Right lung (tissue), 2 donors: ENCODE measurements at regions not wholly inside any gene's neighbourhood (a gene's known extent, or its start where the extent isn't known, plus 50 kb on each side); places are given as distances from the start of the nearest gene placed in this dataset.
A peak's percentile ranks its signal among the peaks of the same experiment; 100 is the strongest.

Source experiments
- DNase-seq, 2 donors: peaks; one replicate each; pipeline ENCODE4 v3.0.0-alpha.2; 2013

- no peak for DNase-seq
Observed at GRCh38 chr3:72401005-72401545, 447.2 kb downstream of the SHQ1 start.

DNA sequence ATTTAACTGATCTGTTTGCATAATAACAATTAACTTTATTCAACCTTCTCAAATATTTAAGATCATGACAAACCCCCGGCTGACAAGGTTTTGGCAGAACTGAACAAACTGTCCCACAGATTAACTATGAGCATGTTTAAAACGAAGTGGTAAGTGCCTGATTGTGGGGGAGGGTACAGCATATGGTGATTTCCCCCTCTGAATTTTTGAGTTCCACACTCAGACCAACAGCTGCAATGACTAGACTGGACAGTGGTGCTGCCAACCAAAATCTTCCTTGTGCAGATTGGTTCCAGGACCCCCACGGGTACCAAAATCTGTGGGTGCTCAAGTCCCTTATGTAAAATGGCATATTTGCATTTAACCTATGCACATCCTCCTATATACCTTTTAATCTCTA is 449.5 kb downstream of the SHQ1 start:
- no peak for DNase-seq

- DNase-seq, result no peak
Observed at GRCh38 chr3:72397586-72397985, 450.7 kb downstream of the SHQ1 start.

DNA sequence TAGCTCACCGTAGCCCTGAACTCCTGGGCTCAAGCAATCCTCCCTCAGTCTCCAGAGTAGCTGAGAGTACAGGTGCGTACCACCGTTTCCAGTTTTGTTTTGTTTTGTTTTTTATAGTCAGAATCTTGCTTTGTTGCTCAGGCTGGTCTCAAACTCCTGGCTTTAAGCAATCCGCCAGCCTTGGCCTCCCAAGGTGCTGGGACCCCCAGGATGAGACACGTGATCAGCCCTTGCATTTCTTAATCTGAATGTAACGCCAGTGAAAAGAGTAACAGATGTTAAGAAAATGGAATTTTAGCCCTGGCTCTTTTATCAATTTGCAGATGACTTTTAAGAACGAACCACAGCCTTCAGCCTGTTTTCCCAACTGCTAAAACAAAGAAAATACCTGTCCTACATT is 451.3 kb downstream of the SHQ1 start:
- DNase-seq, result no peak

DNA sequence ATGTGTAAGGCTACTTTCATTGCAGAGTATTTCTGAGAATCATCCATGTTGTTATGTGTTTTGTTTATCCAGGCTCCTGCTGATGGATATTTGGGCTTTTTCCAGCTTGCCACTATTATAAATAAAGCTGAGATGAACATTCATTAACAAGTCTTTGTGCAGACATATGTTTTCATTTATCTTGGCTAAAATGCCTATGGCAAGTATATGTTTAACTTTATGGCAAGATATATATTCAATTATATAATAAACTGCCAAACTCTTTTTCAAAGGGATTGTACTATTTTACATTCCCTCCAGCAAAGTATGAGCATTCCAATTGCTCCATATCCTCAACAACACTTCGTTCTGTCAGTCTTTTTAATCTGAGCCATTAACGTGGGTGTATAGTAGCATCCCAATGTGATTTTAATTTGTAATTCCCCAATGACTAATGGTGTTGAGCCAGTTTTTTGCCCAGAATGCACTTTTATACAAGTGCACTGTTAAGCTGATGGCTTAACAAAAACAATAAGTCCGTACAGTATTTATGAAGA is 452.4 kb downstream of the SHQ1 start:
- peak; percentile 45 to 53 for DNase-seq

DNA sequence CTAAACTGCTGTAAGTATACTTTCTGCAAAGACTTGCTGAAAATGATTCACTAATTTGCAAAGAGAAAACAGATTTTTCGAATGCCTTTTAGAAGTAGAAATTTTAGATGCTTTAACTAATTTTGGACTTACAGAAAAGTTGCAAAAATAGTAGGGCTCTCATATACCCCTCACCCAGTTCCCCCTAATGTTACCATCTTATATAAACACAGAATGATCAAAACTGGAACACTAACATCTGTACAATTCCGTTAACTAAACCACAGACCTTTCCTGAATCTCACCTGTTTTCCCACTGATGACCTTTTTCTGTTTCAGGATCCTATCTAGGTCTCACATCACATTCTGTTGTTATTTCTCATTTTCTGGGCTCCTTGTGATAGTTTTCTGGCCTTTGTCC is 454.8 kb downstream of the SHQ1 start:
- DNase-seq, result no peak

DNA sequence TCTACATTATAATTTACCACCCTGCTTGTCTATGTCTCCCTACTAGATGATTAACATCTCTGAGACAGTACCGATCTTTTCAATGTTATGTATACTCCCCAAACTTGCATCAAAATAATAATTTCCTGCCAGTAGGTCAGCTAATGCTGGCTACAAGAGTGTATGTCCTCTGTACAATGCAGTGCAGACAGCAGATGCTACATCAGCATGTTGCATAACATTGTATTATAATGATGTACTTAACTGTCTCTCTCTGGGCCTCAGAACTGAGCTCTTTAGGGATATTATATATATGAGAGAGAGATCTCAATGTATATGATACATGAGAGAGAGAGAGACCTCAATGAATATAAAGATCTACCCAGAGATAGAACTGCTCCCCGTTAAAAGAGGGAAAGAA is 456.6 kb downstream of the SHQ1 start:
- no peak for DNase-seq

- no peak for DNase-seq
Observed at GRCh38 chr3:72390841-72391240, 457.4 kb downstream of the SHQ1 start.

DNA sequence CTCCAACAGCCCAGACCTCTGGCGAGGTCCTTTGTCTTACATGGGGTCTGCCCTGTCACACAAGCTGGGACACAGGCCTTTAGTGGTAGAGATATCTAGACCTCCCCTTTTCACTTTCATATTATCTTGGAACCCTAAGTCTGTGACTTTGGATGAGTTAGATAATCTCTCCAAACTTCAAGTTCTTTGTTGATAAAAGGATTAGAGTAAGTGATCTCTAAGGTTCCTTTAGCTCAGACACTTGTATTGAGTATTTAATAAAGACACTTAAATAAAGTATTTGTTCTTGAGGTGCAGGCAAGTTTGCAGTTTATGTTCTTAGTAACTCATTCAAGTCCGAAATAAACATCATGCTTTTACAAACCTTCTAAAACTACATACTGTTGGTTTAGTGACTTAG is 459.6 kb downstream of the SHQ1 start:
- no peak for DNase-seq

- DNase-seq, result no peak
Observed at GRCh38 chr3:72388117-72388516, 460.1 kb downstream of the SHQ1 start.

- no peak for DNase-seq
Observed at GRCh38 chr3:72386327-72387000, 461.8 kb downstream of the SHQ1 start.

- no peak for DNase-seq
Observed at GRCh38 chr3:72385167-72385566, 463.1 kb downstream of the SHQ1 start.

DNA sequence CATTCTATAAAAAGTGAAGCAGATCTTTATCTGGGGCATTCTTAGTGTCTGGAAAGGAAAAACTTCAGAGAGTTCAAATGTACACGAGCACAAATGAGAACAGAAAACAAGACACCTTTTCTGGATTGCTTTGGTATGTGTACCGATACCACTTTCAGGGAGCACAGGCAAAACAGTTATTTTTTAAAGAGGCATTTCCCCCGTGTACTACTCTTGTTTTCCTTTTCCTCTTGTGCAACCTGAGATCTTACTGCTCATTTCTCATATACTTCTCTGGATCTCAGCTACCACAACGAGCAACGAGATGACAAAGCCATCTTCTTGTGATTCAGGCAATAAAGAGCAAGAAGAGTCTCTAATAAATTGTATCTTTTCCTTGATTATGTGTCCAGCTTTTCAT is 463.6 kb downstream of the SHQ1 start:
- DNase-seq, result no peak

DNA sequence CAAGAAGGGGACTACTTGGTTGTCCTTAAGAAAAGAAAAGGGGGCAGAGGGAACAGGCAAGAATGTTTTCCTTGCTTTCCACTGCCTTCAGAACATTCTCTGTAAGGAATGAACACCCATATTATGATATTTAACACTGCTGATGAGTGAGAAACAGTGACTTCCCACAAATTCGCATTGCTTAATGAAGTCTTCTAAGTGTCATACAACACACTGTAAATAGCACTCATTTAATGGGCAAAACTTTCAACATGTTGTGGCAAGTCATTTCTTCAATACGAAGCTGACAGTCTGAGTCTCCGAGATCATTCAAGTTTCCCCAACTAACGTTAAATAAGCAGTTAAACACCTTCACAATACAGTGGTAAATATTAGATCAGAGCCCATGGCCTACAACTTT is 464.4 kb downstream of the SHQ1 start:
- no peak for DNase-seq

- no peak for DNase-seq
Observed at GRCh38 chr3:72383230-72383629, 465.0 kb downstream of the SHQ1 start.

DNA sequence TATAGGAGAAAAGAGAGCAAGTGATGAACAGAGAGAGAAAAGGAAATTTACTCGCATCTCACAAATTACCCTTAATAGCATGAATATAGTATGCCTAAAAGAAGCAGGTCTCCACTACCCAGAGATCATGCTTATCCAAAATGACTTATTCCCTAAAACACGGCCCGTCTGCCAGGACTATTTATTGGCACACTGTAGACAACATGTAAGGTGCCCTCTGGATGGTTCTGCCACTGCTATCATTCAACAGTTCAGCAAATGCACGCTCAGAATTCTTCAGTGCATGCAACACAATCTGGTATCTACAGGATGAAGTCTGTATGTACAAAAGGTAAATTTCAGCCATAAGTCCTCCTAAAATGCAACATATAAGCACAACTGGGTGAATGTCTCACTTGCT is 465.8 kb downstream of the SHQ1 start:
- no peak for DNase-seq

GRCh38 chr3:72381584-72381983 is 466.7 kb downstream of the SHQ1 start:
- no peak for DNase-seq

- no peak for DNase-seq
Observed at GRCh38 chr3:72380711-72381493, 467.3 kb downstream of the SHQ1 start.

- DNase-seq, result no peak
Observed at GRCh38 chr3:72380193-72380592, 468.1 kb downstream of the SHQ1 start.

DNA sequence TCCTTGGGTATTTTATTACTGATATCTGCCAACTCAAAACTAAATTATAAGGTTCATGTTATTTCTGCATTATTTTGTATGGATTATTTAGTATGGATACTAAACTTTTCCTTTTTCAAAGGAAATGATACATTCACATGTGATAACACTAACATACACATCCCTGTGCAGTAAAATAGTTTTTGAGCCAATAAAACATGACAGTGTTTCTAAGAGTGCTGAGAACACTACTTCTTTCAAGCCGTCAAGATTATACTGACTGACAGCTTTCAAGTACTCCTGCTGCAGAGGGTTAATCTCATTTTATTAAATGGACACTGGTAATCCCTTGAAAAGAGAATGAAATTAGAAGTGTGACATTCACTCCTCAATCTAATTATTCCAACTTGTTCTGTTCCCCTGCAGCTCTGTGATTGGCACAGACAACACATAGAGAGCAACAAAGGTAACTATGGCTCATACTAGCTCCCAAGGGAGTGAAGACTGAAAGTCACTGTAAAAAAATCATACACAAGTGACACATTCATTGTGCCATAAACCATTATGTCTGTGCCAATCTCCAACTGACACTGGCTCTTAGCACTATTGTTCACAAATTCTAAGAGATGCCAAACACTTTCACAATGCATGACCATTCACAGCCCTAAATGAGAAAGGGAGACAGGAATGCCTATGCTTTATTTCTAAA is 468.6 kb downstream of the SHQ1 start:
- no peak for DNase-seq

GRCh38 chr3:72378287-72378686 is 470.0 kb downstream of the SHQ1 start:
- DNase-seq, result no peak

DNA sequence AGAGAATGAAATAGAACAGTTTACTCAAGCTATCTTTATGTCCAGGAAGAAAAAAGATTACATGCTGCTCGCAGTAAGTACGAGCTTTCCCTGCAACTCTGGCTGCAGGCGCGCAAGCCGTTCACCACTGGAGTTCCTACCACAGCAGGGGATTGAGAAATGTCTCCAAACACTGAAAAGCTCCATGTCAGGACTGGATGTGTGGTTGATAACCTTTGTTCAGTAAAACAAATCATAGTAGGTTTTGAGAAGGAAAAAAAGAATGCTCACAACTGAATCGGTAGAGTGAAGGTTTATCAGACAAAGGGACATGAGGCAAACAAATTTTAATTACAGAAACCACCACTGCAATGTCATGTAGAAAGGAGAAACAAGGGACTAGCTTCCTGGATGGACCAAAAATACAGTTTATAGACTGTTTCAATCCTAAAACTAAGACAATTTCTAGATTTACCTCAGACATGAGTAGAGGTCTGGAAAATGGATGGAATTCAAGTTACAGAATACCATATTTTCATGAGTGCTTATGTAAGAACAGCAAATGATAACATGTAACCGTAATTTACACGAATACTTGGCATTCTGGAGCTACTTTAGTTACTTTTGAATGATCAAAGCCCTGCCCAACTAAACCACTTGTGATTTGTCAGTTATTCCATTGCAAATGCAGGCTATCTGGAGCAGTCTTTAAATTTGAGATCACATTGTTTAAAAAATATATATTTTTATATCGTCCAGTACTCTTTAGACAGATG is 471.1 kb downstream of the SHQ1 start:
- DNase-seq, result no peak
